Spleen (tissue), 7 donors: ENCODE measurements at regions not wholly inside any gene's neighbourhood (a gene's known extent, or its start where the extent isn't known, plus 50 kb on each side); places are given as distances from the start of the nearest gene placed in this dataset.

Experiments used
- CTCF ChIP-seq, 11 experiments: fragments of 200-600 bp in 7 of 11; fragments of 450-650 bp in 4 of 11; sonication (generic) in 4 of 11; IDR thresholded peaks in 8 of 11; conservative IDR thresholded peaks in 3 of 11; 1 replicate in 7 of 11; 2 replicates in 4 of 11; pipeline versions ENCODE4 v1.4.0 to v1.8.0; 2016 to 2021; ENCODE audit warnings: antibody characterized with exemption in 11 of 11, inconsistent platforms in 4 of 11, mild to moderate bottlenecking in 1 of 11
- POLR2A ChIP-seq, 3 donors: fragments of 450-650 bp; IDR thresholded peaks; one replicate each; pipeline ENCODE4 v1.5.1; 2017; ENCODE audit warnings: antibody characterized with exemption in 3 of 3, mild to moderate bottlenecking in 1 of 3
- donor health status: DM: no; HTN: no; CAD: no; lungs with moderate emphysema.
- donor health status: DM: no; HTN: no; CAD: no.
- donor health status: DM: no; HTN: no; CAD: no.

- TF ChIP-seq CTCF (IDR thresholded peaks at IDR 0.05 in 8 of 11, conservative IDR thresholded peaks at IDR 0.05 in 3 of 11) (no peak), POLR2A (IDR thresholded peaks at IDR 0.05) (no peak)
Observed at GRCh38 chr19:14271840-14272239, 65.9 kb upstream of the ADGRL1 start.
